HL-60/S4 treated with phorbol 12-myristate 13-acetate at 8.2 ng/mL for 4 days and 3 days (cell line): ENCODE measurements at regions not wholly inside any gene's neighbourhood (a gene's known extent, or its start where the extent isn't known, plus 50 kb on each side); places are given as distances from the start of the nearest gene placed in this dataset.
"Not testable (repeated sequence)": the region's sequence is repeated elsewhere in the genome, so short reads cannot be mapped to it uniquely, and the experiment has no call there.

Experiments used
- in situ Hi-C: fragments of 300-500 bp; cut with MboI; formaldehyde crosslinking; loops from 2 replicates; pipeline ENCODE4 v1.15.0; 2022; ENCODE audit warnings: low sequenced_read_pairs

GRCh38 chr2:65919550-65920188 lies 487.3 kb upstream of the SPRED2 start:
- in situ Hi-C loops: no loop called here

GRCh38 chr2:65918760-65919187 lies 486.4 kb upstream of the SPRED2 start:
- in situ Hi-C loops: no loop called here

GRCh38 chr2:65917986-65918385 lies 485.6 kb upstream of the SPRED2 start:
- in situ Hi-C loops: no loop called here

GRCh38 chr2:65916785-65917295 lies 484.4 kb upstream of the SPRED2 start:
- in situ Hi-C loops: no loop called here

GRCh38 chr2:65916177-65916576 lies 483.8 kb upstream of the SPRED2 start:
- in situ Hi-C loops: no loop called here

GRCh38 chr2:65915273-65915672 lies 482.9 kb upstream of the SPRED2 start:
- in situ Hi-C loops: no loop called here

GRCh38 chr2:65914244-65914786 lies 481.9 kb upstream of the SPRED2 start:
- in situ Hi-C loops: no loop called here

GRCh38 chr2:65913813-65914212 lies 481.4 kb upstream of the SPRED2 start:
- in situ Hi-C loops: no loop called here

- in situ Hi-C loops: no loop called here
These were observed 469.4 kb upstream of the SPRED2 start for GRCh38 chr2:65901756-65902155.

- in situ Hi-C loops: no loop called here
These were observed 464.0 kb upstream of the SPRED2 start for GRCh38 chr2:65896446-65896845.

GRCh38 chr2:65890131-65890530 lies 457.7 kb upstream of the SPRED2 start:
- in situ Hi-C loops: not testable (repeated sequence)

- in situ Hi-C loops: no loop called here
These were observed 452.9 kb upstream of the SPRED2 start for GRCh38 chr2:65885266-65885665.

GRCh38 chr2:65881592-65881991 lies 449.2 kb upstream of the SPRED2 start:
- in situ Hi-C loops: no loop called here

GRCh38 chr2:65880436-65880835 lies 448.0 kb upstream of the SPRED2 start:
- in situ Hi-C loops: no loop called here

GRCh38 chr2:65878011-65878340 lies 445.6 kb upstream of the SPRED2 start:
- in situ Hi-C loops: no loop called here

GRCh38 chr2:65877331-65878010 lies 445.1 kb upstream of the SPRED2 start:
- in situ Hi-C loops: no loop called here

GRCh38 chr2:65876114-65876513 lies 443.7 kb upstream of the SPRED2 start:
- in situ Hi-C loops: no loop called here

GRCh38 chr2:65870826-65871225 lies 438.4 kb upstream of the SPRED2 start:
- in situ Hi-C loops: no loop called here

- in situ Hi-C loops: no loop called here
These were observed 436.9 kb upstream of the SPRED2 start for GRCh38 chr2:65869296-65869695.

- in situ Hi-C loops: no loop called here
These were observed 435.8 kb upstream of the SPRED2 start for GRCh38 chr2:65868177-65868576.

GRCh38 chr2:65867446-65867845 lies 435.0 kb upstream of the SPRED2 start:
- in situ Hi-C loops: no loop called here

- in situ Hi-C loops: no loop called here
These were observed 433.7 kb upstream of the SPRED2 start for GRCh38 chr2:65866148-65866547.
